ENCODE measurements at regions not wholly inside any gene's neighbourhood (a gene's known extent, or its start where the extent isn't known, plus 50 kb on each side); places are given as distances from the start of the nearest gene placed in this dataset.

DNA sequence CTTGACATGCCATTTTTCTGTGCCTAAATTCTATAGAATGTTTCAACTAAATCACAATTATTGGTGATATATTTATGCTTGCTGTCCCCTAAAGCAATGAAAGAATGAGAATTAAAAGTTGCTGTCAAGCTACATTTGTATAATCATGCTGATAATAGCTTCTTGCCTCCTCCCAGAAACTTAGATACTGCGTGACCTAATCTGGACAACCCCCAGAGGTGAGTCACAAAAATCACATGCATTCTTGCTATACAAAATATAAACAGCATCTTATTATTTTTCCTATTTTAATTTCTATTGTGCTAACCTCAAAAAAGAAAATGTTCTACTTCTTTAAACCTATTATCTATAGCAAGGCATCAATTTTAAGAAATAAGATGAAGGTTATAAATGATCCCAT, 995.8 kb upstream of the ACO1 start:
- no peaks in the 10 kb centered on the region for H4K20me1 ChIP-seq (ENCODE audit: control insufficient read depth, insufficient read depth)
- H3K4me1 ChIP-seq (ENCODE audit: control insufficient read depth, insufficient read depth, low read length), result no peaks in the 10 kb centered on the region
- H3K27me3 ChIP-seq (replicated peaks in 1 of 2; ENCODE audit: control insufficient read depth in 2 of 2, insufficient read depth in 2 of 2, low read length in 1 of 2), result no peaks in the 10 kb centered on the region
- POLR2A ChIA-PET, result interaction anchor here (0.5 kb wide), 1 partner anchor 346 kb away, joined by 3 read pairs; no protein-coding TSS in a partner anchor
- no peak overlapping the region for H3K4me2 ChIP-seq (ENCODE audit: control insufficient read depth, insufficient read depth)
- H3K27ac ChIP-seq (ENCODE audit: control insufficient read depth, insufficient read depth), result no peak overlapping the region
- 35% methylated on average over 1 of the region's 1 CpG for WGBS (ENCODE audit: insufficient coverage, insufficient replicate concordance, low lambda C conversion rate, missing lambda C conversion rate)
- SMC1A ChIA-PET (ENCODE audit: uncharacterized antibody, unreplicated experiment), result no interaction called here
- no peak overlapping the region for H3K4me3 ChIP-seq
- H3K36me3 ChIP-seq (ENCODE audit: control insufficient read depth in 2 of 2, insufficient read depth in 2 of 2, low read length in 1 of 2), result no peaks in the 10 kb centered on the region
- no peak for FAIRE-seq
- no TSS peak for BruUV-seq (replicated peaks)
- H3K9ac ChIP-seq (ENCODE audit: control insufficient read depth, insufficient read depth, low read length), result no peak overlapping the region
- intact Hi-C loops (cut with micrococcal nuclease; ENCODE audit: unreplicated experiment) (no loop called here), in situ Hi-C loops (cut with MboI) (no loop called here)
- RAD21 ChIA-PET (ENCODE audit: unreplicated experiment), result no interaction called here
- H2AFZ ChIP-seq (ENCODE audit: control insufficient read depth, low read depth, low read length), result no peak overlapping the region
- CTCF ChIA-PET, result interaction anchor here (1.4 kb wide), 1 partner anchor 9 kb away, joined by 4 read pairs; no protein-coding TSS in a partner anchor
- H3K79me2 ChIP-seq (ENCODE audit: control insufficient read depth, insufficient read depth, low read length), result no peaks in the 10 kb centered on the region
- TF ChIP-seq HDAC2 (IDR thresholded peaks at IDR 0.05) (no peak), NRF1 (conservative IDR thresholded peaks at IDR 0.05; ENCODE audit: low read depth, low read length) (no peak), RELA (IDR thresholded peaks at IDR 0.05; ENCODE audit: borderline replicate concordance, partially characterized antibody) (no peak), FOS (IDR thresholded peaks at IDR 0.05; ENCODE audit: borderline replicate concordance, extremely low read depth, insufficient read length) (no peak), SREBF1 (IDR thresholded peaks at IDR 0.05; ENCODE audit: low read length) (no peak), SPI1 (IDR thresholded peaks at IDR 0.05; ENCODE audit: borderline replicate concordance, insufficient read depth, low read depth, low read length) (no peak)
- DNase-seq (ENCODE audit: low read depth, low spot score), result no peak
- ATAC-seq, result no peak
- no peaks in the 10 kb centered on the region for H3K9me3 ChIP-seq (replicated peaks; ENCODE audit: control insufficient read depth, insufficient read depth, low read length)

- ChIA-PET POLR2A (no interaction called here), RAD21 (ENCODE audit: unreplicated experiment) (interaction anchor here (0.9 kb wide), 1 partner anchor 16 kb away, joined by 3 read pairs; no protein-coding TSS in a partner anchor), CTCF (interaction anchor here (1.4 kb wide), 1 partner anchor 10 kb away, joined by 4 read pairs; no protein-coding TSS in a partner anchor), SMC1A (ENCODE audit: uncharacterized antibody, unreplicated experiment) (interaction anchor here (2.3 kb wide), 1 partner anchor 10 kb away, joined by 8 read pairs; no protein-coding TSS in a partner anchor)
- 17% methylated on average over 3 of the region's 3 CpGs for WGBS (ENCODE audit: insufficient coverage, insufficient replicate concordance, low lambda C conversion rate, missing lambda C conversion rate)
- ATAC-seq, result no peak
- no peaks in the 10 kb centered on the region for H3K9me3 ChIP-seq (replicated peaks; ENCODE audit: control insufficient read depth, insufficient read depth, low read length)
- intact Hi-C loops (cut with micrococcal nuclease; ENCODE audit: unreplicated experiment), result no loop called here
- H3K27me3 ChIP-seq (replicated peaks in 1 of 2; ENCODE audit: control insufficient read depth in 2 of 2, insufficient read depth in 2 of 2, low read length in 1 of 2), result no peaks in the 10 kb centered on the region
- no TSS peak for BruUV-seq (replicated peaks)
- H3K4me1 ChIP-seq (ENCODE audit: control insufficient read depth, insufficient read depth, low read length), result no peaks in the 10 kb centered on the region
- H3K4me2 ChIP-seq (ENCODE audit: control insufficient read depth, insufficient read depth), result no peak overlapping the region
- DNase-seq (ENCODE audit: low read depth, low spot score), result no peak
- H3K36me3 ChIP-seq (ENCODE audit: control insufficient read depth in 2 of 2, insufficient read depth in 2 of 2, low read length in 1 of 2), result no peaks in the 10 kb centered on the region
- in situ Hi-C loops (cut with MboI), result no loop called here
- H3K79me2 ChIP-seq (ENCODE audit: control insufficient read depth, insufficient read depth, low read length), result no peaks in the 10 kb centered on the region
- no peak overlapping the region for H3K4me3 ChIP-seq
- H4K20me1 ChIP-seq (ENCODE audit: control insufficient read depth, insufficient read depth), result no peaks in the 10 kb centered on the region
- H2AFZ ChIP-seq (ENCODE audit: control insufficient read depth, low read depth, low read length), result no peak overlapping the region
- no peak overlapping the region for H3K27ac ChIP-seq (ENCODE audit: control insufficient read depth, insufficient read depth)
- H3K9ac ChIP-seq (ENCODE audit: control insufficient read depth, insufficient read depth, low read length), result no peak overlapping the region
- no peak for FAIRE-seq
- TF ChIP-seq, protein P1, sequence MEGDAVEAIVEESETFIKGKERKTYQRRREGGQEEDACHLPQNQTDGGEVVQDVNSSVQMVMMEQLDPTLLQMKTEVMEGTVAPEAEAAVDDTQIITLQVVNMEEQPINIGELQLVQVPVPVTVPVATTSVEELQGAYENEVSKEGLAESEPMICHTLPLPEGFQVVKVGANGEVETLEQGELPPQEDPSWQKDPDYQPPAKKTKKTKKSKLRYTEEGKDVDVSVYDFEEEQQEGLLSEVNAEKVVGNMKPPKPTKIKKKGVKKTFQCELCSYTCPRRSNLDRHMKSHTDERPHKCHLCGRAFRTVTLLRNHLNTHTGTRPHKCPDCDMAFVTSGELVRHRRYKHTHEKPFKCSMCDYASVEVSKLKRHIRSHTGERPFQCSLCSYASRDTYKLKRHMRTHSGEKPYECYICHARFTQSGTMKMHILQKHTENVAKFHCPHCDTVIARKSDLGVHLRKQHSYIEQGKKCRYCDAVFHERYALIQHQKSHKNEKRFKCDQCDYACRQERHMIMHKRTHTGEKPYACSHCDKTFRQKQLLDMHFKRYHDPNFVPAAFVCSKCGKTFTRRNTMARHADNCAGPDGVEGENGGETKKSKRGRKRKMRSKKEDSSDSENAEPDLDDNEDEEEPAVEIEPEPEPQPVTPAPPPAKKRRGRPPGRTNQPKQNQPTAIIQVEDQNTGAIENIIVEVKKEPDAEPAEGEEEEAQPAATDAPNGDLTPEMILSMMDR (IDR thresholded peaks at IDR 0.05 in 2 of 3, conservative IDR thresholded peaks at IDR 0.05 in 1 of 3; ENCODE audit: control insufficient read depth in 2 of 3, extremely low read depth in 1 of 3, insufficient read depth in 1 of 3, low read depth in 3 of 3, low read length in 3 of 3), result no peak
- TF ChIP-seq REST (IDR thresholded peaks at IDR 0.05; ENCODE audit: low read depth, low read length) (no peak), IRF4 (IDR thresholded peaks at IDR 0.05; ENCODE audit: low read depth, low read length) (no peak)
Measured at GRCh38 chr9:31389075-31389474, 995.4 kb upstream of the ACO1 start.
